Central memory CD4-positive, alpha-beta T cell (primary cell): ENCODE measurements at regions not wholly inside any gene's neighbourhood (a gene's known extent, or its start where the extent isn't known, plus 50 kb on each side); places are given as distances from the start of the nearest gene placed in this dataset.

ENCODE experiments used
- DNase-seq: peaks from one replicate; pipeline ENCODE4 v3.0.0; 2022

GRCh38 chr2:64196963-64197362 lies 52.7 kb upstream of the PELI1 start:
- DNase-seq = no peak

GRCh38 chr2:64201151-64201550 lies 56.9 kb upstream of the PELI1 start:
- DNase-seq = no peak

DNA sequence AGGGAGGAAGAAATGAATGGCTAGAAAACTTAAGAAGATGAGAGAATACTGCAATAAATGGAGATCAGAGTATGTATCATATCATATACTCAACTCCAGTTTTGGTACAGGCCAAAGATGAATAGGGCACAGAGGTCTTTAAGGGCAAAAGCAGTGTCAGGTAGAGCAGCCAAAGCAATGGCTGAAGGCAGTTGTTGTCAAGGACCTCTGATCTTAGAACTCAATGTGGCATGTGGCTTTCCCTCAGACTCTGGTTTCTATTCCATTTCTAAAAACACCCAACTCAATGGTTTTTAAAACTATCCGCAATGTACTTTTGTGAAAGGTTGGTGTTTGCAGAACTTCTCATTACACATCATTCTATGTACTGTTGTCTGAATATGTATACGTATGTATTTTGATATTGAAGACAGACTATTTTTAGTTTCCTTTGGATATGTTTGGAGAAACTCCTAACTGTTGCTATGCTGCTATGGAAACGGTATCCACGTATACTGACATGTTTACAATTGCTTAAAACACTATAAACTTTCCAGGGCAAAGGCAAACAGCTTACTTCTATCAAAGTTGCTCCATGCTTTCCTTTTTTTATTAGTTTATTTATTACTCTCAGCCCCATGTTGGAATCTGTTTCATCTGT lies 58.1 kb upstream of the PELI1 start:
- DNase-seq = peak; percentile 34

GRCh38 chr2:64203131-64203857 lies 59.1 kb upstream of the PELI1 start:
- DNase-seq = no peak

- peak; percentile 48 for DNase-seq
Measured at GRCh38 chr2:64203858-64204632, 59.8 kb upstream of the PELI1 start.

DNA sequence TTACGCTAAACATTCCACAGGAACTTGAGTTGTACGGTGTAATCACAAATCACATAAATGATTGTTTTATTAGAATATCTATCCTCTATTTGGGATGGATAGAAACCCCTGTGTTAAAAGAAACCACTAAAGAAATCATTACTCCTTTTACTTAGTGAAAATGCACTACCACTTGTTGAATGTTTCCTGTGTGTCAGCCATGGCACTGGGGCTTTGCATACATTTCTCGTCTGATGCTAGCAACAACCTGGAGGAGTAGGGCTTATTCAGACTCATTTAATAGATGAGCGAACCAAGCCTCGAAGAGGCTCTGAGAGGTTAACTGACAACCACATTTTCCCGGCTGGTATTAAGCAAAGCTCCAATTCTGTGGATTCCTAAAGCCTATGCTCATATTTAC lies 60.5 kb upstream of the PELI1 start:
- no peak for DNase-seq

DNA sequence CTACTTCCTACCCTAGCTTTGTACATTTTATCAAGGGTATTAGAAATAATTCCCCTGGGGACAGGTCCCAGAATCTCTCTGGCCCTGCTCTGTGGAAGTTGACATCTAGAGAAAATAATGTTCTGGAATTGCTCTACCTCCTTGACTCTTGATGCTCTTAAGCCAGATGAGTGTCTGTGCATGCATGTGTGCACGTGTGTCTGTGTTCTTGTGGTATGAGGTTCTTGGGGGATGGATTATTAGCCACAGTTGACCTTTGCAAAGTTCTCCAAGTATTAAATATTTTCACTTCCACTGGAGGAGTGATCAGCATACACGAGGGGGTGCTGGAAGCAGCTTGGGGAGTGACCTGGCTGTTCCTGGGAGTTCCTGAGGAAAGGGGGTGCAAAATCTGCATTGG lies 61.2 kb upstream of the PELI1 start:
- no peak for DNase-seq

GRCh38 chr2:64207573-64207972 lies 63.4 kb upstream of the PELI1 start:
- no peak for DNase-seq

DNA sequence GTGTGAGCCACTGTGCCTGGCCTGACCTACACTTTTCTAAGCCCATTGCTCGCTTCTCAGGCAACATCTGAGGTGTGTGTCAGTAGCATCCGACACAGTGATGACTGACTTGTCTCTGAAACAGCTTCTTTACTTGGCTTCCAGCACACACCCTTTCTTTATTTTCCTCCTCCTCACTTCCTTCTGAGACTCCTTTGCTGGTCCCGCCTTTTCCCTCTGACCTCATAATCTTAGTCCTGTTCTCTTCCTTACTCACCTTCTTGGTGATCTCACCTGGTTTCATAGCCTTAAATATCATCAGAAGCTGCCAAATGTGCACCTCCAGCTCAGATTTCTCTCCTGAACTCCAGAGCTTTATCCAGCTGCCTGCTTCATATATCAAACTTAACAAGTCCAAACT lies 66.6 kb upstream of the PELI1 start:
- no peak for DNase-seq

GRCh38 chr2:64211276-64211921 lies 67.2 kb upstream of the PELI1 start:
- DNase-seq = no peak

- DNase-seq = peak; percentile 50
Measured at GRCh38 chr2:64212346-64212745, 68.1 kb upstream of the PELI1 start.

GRCh38 chr2:64212801-64213321 lies 68.6 kb upstream of the PELI1 start:
- no peak for DNase-seq

DNA sequence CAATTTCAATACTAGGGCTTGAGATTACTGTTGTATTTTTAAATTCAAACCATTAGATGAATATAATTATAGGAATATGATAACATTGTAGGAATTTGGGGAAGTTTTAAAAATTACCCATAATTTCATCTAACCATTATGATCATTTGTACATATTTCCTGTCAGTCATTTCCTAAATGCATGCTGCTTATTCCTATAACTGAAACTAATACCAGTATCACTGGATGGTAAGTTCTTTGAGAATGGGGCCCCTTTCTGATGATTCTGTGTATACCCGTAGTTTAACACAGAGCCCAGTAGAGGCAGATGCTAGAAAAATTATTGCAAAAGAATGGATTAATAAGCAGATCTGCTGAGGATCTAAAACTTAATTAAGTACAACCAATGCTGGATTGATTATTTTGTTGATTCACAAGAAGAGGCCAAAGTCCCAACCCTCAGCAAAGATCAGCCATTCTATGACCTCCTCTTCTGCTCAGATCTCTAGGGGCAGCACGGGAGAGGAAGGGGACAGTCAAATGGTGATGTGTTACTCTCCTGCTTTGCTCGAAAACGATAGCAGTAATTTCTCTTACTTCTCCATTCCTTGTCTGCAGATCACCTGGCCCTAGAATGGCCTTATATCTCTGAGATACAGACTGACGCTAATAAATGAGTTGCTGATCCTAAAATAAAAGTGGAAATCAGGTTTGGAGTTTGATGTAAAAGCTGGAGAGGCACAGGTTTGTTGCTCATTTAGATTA lies 69.5 kb upstream of the PELI1 start:
- DNase-seq = no peak

DNA sequence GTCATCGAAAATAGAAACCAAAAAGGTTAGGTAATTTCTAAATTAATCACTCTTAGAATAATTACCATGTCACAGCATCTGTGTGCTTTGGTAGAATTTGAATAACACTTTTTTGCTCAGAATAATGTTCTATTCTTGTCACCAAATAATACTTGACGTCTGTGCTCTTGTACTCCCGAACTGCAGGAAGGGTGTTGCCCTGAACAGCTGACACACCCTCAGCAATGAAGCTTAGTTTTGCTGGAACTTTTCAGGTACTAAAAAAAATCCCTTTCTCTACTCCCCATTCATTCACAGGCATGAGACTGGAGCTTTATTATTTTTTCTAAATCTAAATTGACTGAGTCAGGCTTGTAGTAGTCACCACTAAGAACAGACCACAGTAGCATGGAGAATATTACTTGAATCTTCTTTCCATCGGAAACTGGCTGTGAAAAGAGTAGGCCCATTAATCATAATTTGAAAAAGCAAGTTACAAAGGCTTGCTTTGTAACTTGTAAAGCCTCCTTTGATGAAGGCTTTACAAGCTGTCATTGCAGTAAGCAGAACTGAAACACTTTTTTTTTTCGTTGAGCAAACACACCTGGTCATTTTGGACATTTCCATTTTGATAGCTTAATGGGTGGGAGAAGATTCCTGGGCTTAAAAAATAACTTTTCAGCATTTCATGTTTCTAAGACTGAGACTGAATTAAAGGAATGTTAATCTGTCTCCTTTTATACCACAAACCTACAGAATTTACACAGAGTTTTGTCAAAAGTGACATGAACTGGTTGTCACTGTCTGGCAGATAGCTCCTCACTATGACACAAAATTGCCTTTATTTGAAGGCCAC lies 70.3 kb upstream of the PELI1 start:
- peak; percentile 61 for DNase-seq

DNA sequence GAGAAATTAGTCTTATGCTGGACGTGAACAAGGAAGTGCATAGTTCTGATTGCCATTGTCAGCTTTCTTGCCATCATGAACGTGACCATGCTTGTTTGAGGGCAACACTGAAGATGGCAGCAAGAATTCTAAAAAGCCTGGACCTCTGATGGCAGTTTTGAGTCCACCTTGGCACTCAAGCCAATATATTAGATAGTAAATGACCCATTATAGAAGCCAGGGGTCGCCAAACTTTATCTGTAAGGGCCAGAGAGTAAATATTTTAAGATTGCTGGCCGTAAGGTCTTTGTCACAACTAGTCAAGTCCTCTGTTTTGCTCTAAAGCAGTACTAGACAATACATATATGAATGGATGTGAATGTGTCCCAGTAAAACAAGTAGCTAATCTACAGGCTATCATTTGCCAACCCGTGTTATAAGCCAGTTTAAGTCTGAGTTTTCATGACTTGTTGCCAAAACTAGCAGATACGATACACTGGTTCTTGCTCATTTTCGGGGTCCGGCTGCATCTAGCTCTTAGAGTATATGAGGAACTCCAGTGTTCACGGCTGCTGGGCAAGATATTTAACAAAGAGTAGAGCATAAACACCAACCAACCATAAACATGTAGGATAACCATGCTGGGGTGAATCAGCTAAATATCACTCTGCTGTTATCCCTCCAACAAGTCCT lies 73.1 kb upstream of the PELI1 start:
- no peak for DNase-seq

DNA sequence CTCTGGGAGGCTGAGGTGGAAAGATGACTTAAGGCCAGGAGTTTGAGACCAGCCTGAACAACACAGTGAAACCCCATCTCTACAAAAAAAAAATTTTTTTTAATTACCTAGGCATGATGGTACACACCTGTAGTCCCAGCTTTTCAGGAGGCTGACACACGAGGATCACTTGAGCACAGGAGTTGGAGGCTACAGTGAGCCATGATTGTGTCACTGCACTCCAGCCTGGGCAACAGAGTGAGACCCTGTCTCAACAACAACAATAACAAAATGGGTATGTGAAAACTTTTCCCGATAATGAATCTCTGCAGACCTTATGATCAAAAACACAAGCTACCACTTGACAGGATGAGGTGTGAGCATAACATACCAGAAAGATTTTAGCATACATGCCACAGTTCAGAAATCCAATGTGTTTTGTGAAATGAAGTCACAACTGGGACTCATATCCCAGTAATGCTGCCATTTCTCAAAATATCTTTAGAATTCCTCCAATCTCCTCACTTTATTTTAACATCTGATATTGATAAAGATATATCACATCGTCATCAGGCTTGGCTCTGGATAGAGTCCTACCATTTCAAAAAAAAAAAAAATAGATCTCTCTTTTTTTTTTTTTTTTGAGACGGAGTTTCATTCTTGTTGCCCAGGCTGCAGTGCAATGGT lies 74.0 kb upstream of the PELI1 start:
- DNase-seq = no peak

- DNase-seq = no peak
Measured at GRCh38 chr2:64219149-64219548, 74.9 kb upstream of the PELI1 start.

- no peak for DNase-seq
Measured at GRCh38 chr2:64220265-64220664, 76.0 kb upstream of the PELI1 start.

DNA sequence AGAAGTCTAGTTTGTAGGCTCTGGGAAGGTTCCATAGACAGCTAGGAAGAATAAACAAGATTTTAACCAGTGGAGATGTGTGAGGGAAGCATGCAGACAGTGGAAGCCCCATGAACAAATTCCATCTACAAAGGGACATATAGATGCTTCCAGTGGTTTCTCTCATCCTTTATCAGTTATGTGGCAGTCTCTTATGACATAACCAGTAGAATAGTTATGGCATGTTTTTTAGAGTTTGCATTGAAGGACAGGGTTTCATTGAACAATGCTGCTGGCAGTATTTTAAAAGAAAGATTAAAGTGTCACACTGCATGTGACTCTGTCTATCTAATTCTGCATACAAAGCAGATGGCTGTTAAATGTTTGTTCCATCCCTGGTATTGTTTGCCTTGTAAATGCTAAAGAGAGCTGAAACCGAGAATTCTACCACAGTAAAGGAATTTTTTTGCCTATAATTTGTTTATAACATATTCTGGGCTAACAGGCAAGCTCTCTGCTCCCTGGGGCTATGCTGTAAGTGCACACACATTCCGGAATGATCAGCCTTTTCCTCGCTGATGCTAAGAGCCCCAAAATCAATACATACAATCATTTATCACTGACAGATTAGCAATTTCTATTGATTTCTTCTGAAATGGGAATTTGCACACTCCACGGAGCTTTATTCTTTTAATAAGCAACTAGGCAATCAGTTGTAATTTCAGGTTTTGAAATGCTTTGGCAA lies 76.8 kb upstream of the PELI1 start:
- no peak for DNase-seq

- DNase-seq = no peak
Measured at GRCh38 chr2:64221935-64222334, 77.7 kb upstream of the PELI1 start.
